Skin epidermis (tissue), 12 donors: ENCODE measurements at regions not wholly inside any gene's neighbourhood (a gene's known extent, or its start where the extent isn't known, plus 50 kb on each side); places are given as distances from the start of the nearest gene placed in this dataset.

Experiments used
- H3K27ac ChIP-seq, 21 experiments: fragments of 200-600 bp; sonication (generic) in 11 of 21; one replicate each; pipeline ENCODE4 v1.5.0; 2020; ENCODE audit warnings: mild to moderate bottlenecking in 3 of 21, inconsistent platforms in 2 of 21, moderate library complexity in 2 of 21
- H3K4me3 ChIP-seq, 7 experiments: fragments of 200-600 bp; sonication (generic) in 2 of 7; one replicate each; pipeline ENCODE4 v1.5.0; 2020; ENCODE audit warnings: inconsistent platforms in 2 of 7, mild to moderate bottlenecking in 2 of 7, moderate library complexity in 1 of 7

DNA sequence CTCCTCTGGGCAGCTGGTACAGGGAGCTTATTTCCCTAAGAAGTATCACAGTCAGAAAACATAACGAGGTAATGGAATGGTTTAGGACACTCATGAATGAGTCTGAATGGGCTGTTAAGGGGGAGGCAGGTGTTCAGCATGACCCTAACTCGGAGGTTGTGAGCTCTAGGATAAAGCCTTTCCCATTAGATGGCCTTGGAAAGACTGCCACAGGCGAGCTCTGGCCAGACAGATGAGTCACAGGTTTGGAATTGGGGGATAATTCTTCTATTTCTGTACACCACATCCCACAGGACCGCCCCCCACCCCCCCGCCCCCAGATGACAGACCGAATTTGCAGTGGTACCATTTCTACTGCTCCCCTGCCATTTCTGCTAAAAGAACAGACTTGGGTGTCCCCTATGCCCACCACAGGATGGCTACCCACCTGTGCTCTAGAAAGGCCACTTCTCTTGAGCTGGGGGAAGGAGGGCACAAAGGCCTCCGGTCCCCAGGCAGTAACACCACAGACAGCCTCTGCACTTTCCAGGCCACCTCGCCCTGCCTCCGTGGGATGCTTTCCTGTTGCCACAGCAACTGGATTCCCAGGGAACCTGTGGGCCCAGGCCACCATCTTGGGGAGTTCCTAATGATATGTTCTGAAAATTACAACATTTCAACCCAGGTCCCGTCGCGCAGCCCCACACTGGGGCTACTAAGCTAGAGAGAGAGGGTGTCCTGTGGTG, 76.7 kb downstream of the TRIM29 start:
- Histone ChIP-seq H3K27ac (peak overlapping the region in 5 of 21 experiments; percentile 5 to 75 (median 57)), H3K4me3 (no peak overlapping the region)

DNA sequence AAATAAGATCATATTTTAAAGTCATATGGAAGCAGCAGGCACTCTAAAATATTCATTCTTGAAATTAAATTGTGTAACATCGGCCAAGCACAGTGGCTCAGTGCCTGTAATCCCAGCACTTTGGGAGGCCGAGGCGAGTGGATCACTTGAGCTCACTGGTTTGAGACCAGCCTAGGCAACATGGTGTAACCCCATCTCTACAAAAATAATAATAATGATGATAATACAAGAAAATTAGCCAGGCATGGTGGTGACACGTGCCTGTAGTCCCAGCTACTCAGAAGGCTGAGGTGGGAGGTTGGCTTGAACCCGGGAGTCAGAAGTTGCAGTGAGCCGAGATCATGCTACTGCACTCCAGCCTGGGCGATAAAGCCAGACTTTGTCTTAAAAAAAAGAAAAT, 77.4 kb downstream of the TRIM29 start:
- Histone ChIP-seq H3K27ac (no peak overlapping the region), H3K4me3 (no peak overlapping the region)

DNA sequence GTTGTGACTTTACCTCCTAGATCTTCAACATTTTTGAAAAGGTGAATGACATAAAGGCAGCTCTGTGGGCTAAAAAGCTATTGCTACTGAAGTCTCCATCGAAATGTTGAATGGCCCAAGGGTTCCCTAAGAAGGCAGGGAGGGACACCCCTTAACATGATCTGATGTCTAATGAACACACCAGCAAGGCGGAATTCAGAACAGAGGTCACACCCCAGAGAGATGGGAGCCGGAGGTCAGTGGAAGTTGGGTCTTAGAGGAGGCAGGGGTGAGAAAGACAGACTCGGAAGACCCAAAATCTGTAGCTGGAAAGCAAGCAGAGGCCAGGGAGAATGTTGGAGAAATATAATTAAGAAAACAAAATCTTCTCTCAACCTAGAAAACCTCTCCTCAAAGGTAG, 79.0 kb downstream of the TRIM29 start:
- Histone ChIP-seq H3K4me3 (no peak overlapping the region), H3K27ac (peak overlapping the region in 1 of 21 experiments; percentile 51)

DNA sequence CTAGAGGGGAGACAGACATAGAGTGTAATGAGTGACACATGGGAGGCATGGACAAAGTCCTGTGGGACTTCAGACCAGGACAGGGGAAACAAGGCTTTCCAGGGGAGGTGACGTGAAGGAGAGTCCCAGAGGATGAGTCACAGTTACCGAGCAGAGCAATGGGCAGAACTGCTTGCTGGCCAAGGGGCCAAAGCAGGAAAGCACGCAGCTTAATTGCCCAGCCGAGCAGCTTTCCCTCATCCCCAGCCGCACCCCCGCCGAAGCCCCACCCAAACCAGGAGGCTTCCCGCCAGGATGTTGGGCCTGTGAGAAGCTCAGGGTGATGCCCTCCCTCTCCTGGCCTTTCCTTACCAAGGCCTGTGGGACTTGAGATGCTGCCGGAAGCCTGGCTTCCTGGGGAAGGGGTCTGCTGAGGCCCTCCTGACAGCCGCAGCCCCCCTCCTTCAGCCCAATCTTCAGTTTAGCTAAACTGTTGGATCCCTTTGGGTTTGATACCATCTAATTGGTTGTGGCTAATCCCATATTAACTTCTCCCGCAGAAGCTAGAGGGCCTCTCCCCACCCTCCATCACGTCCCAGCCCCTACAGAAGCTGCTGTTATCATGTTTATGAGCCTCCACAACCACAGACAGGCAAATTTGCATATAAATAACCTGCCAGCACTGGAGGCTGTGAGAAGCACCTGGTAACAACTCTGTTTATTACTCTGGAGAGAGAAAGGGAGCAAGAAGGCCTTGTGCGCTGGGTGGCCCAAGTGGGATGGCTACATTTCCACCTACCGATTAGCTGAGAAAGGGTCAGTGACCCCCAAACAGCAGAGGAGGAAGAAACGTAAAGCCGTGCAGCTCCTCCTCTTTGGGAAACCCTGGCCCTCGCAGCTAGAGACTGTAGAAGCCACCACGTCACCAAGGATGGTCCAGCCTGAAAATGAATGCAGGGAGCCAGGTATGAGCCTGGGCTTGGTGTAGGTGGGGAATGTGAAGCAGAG, 80.0 kb downstream of the TRIM29 start:
- peak overlapping the region in 2 of 21 experiments; percentile 51 to 52 for H3K27ac ChIP-seq
- H3K4me3 ChIP-seq: no peak overlapping the region

- no peak overlapping the region for H3K4me3 ChIP-seq
- H3K27ac ChIP-seq: peak overlapping the region in 5 of 21 experiments; percentile 51 to 65 (median 56)
These were observed 80.9 kb downstream of the TRIM29 start for GRCh38 chr11:120057028-120057330.

DNA sequence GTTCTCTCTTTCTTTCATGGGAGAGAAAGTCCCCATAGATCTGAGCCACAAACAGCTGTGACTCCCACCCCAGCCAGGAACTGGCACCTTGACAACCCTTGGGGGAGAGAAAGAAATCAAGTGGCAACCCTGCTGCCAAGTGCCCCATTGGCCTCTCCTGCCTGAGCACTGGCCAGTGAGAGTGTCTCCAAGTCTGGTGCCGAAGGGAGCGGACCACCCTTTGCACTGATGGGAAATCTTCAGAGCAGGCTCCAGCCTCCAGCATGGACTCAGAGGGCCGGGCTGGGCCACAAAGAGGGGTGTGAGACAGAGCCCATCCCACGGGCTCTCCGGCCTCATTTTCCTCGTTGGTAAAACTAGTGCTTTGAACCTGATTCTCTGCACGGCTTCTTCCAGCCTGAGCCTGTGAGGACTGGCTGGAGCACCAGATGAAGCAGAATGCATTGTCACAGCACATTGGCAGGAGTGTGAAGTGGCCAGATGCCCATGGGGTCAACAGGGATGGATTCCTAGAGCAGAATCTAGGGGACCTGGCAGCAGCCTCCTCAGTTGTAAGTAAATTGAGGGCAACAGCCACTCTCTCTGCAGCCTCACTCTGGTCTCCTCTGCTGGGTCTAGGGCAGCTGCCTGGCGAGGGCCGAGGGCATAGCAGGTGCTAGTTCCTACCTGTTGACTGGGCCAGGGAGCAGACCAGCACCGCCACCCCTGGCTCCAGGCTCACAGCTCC, 81.4 kb downstream of the TRIM29 start:
- Histone ChIP-seq H3K4me3 (no peak overlapping the region), H3K27ac (peak overlapping the region in 13 of 21 experiments; percentile 5 to 65 (median 52))

GRCh38 chr11:120055646-120056045, 82.3 kb downstream of the TRIM29 start:
- peak overlapping the region in 11 of 21 experiments; percentile 9 to 65 (median 51) for H3K27ac ChIP-seq
- H3K4me3 ChIP-seq: no peak overlapping the region

DNA sequence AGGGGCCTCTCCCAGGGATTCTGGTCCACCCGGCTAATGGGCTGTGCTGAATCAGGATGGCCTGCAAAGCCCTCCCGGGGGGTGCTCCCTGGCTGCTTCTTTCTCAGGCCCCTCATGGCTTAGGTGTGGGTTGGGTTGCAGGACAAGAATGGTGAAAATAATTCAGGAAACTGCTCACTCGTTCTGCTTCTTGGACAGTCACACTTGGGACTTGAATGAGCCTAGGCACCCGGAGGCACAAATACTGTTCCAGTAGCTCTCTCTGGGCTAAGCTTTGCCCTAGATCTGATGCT, 83.2 kb downstream of the TRIM29 start:
- Histone ChIP-seq H3K27ac (peak overlapping the region in 1 of 21 experiments; percentile 65), H3K4me3 (no peak overlapping the region)

DNA sequence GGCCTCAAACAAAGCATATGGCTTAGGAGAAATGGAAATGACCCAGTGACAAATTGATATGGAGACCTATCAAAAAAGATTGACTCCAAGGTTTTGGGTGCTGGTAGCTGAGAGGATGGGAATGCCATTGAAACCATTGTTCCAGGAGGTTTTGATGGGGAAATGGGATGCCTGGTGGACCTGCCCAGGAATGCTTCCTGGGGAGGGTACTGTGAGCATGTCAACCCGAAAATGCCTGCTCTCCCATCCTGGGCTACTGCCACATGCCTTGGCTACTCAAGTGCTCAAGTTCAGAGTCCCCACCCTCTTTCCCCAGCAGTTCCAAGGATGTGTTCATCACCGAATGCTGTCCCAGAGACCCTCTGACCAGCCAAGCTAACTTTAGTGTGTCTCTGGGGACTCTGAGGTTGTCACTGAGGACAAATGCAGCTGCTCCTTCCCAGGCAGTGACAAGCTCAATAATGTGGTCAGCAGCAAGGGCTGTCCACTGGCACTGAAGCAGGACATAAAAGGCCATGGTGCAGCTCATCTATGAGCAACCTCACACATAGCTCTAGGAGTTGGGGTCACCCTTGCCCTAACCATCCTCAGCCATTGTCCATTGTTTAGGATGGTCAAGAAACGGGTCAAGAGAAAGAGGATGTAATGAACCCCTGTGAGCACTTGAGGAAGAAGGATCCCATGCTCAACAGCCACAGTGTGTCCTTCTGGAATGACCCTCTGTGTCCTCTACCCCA, 83.7 kb downstream of the TRIM29 start:
- H3K27ac ChIP-seq: no peak overlapping the region
- H3K4me3 ChIP-seq: no peak overlapping the region

DNA sequence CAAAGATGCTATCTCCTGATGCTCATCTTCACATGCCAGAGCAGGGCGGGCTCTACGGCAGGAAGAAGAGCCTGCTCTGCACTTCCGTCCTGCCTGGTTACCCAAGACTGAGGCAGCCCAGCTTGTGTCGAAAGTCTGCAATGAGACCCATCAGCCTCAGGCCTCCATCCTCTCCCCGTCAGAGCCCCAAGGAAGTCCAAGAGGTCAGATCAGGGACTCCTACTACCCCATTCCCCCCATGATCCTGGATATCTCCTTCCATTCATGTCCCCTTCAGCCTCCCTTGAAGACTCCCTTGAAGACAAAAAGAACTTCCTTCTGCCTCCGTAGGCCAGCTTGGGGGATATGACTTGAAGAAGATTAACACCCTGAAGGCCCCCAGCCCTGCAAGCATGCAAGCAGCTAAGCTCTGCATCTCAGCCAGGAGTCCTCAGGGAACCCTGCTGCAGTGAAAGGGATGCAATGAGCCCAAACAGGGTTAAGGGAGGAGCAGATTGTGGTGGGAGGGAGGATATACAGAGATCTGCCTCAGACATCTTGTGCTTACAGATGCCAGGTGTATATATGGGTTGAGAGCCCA, 85.6 kb downstream of the TRIM29 start:
- no peak overlapping the region for H3K4me3 ChIP-seq
- no peak overlapping the region for H3K27ac ChIP-seq

DNA sequence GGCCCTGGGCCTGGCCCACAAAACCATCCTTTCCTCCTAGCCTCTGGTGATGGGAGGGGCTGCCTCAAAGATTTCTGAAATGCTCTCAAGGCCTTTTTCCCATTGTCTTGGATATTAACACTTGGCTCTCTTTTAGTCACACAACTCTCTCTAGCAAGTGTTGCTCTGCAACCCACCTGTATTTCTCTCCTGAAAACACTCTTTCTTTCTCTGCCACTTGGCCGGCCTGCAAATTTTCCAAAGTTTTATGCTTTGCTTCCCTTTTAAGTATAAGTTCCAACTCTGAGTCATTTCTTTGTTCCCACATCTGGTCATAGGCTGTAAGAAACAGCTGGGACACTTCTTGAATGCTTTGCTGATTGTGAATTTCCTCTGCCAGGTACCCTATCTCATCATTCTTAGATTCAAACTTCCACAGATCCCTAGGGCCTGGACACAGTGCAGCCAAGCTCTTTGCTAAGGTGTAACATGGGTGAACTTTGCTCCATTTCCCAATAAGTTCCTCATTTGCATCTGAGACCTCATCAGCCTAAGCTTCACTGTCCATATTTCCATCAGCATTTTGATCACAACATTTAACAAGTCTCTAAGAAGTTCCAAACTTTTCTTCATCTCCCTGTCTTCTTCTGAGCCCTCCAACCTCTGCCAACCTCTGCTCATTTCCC, 93.8 kb downstream of the TRIM29 start:
- no peak overlapping the region for H3K4me3 ChIP-seq
- no peak overlapping the region for H3K27ac ChIP-seq

DNA sequence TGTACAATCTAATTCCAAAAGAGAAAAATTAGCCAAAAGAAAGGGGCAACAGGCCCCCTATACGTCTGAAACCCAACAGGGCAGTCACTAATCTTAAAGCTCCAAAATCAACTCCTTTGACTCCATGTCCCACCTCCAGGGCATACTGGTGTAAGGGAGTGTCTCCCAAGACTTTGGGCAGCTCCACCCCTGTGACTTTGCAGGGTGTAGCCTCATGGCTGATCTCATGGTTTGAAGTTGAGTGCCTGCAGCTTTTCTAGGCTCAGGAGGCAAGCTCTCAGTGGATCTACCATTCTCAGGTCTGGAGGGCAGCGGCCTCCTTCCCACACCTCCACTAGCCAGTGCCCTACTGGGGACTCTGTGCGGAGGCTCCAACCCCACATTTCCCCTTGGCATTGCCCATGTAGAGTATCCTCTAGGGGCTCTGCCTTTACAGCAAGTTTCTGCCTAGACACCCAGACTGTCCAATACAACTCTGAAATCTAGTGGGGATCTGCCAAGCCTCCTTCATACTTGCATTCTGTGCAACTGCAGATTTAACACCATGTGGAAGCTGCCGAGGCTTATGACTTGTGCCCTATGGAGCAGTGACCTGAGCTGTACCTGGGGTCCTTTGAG, 94.5 kb downstream of the TRIM29 start:
- H3K27ac ChIP-seq: no peak overlapping the region
- no peak overlapping the region for H3K4me3 ChIP-seq

DNA sequence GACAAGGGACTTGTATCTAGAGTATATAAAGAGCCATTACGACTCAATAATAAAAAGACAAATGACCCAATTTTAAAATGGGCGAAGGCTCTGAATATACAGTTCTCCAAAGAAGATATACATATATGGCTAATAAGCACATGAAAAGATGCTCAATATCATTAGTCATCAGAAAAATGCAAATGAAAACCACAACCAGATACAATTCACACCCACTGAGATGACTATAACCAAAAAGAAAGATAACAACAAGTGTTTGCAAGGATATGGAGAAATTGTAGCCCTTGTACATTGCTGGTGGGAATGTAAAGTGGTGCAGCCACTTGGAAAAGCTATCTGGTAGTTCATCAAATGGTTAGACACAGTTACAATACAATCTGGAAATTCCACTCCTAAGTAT, 96.3 kb downstream of the TRIM29 start:
- Histone ChIP-seq H3K4me3 (no peak overlapping the region), H3K27ac (no peak overlapping the region)

DNA sequence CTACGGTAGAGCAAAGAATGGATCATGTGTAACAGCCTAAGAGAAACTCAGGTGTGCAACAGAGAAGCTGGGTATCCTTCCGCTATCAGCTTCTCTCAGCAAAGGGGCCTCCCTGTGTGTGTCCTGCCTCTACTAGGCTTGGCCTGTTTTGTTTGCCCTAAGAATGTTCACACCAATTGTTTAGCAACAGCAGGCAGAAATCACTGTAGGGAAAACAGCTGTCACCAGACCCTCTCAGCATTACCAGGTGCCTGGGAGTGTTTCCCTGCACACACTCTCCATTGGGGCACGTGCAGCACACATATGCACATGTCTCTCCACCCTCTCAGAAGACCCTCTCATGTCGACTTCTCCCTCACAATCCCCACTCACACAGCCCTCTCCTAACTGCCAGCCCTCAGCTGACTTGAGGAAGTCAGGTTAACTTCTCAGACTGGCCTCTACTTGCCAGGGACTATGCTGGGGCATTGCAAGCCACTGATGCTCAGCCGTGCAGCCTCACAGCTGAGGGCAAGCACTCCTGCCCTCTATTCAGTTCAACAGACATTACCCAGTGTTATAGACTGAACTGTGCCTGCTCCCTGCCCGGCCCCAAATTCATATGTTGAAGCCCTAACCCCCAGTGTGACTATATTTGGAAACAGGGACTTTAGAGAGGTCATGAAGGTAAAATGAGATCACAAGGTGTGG, 97.6 kb downstream of the TRIM29 start:
- Histone ChIP-seq H3K4me3 (no peak overlapping the region), H3K27ac (no peak overlapping the region)

- no peak overlapping the region for H3K27ac ChIP-seq
- H3K4me3 ChIP-seq: no peak overlapping the region
These were observed 98.9 kb downstream of the TRIM29 start for GRCh38 chr11:120039039-120039438.

DNA sequence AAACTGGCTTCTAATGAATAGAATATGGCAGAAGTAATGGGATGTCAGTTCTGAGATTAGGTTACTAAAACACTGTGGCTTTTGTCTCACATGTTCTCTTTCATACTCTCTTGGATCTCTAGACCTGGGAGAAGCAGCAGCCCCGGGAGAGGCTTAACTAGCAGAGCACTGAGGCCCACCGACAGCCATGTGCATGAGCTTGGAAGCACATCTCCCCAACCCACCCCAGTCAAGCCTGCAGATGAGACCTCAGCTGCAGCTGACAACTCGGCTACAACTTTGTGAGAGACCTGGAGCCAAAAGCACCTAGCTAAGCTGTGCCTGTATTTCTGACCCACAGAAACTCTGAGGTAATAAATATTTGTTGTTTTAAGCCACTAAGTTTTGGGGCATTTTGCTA, 100.8 kb downstream of the TRIM29 start:
- Histone ChIP-seq H3K27ac (no peak overlapping the region), H3K4me3 (no peak overlapping the region)

DNA sequence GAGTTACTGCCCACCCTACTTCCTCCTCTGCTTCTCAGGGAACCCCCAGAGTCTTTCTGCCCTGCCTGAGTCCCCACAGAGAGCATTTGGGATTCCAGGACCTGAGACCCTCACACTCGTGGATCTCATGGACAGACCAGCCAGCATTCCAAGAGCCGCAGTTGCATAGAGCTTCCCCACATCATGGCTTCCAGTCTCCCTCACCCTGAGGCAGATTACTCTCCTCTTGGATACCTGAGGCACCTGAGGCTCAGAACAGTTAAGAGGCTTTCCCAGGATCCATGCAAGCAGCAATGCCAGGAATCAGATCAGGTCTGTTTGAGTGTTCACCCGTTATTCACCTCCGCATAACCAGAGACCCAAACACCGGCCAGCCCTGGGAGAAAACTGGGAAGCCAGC, 102.2 kb downstream of the TRIM29 start:
- no peak overlapping the region for H3K27ac ChIP-seq

More for the DNA sequence above, 102.2 kb downstream of the TRIM29 start:
- H3K4me3 ChIP-seq: no peak overlapping the region
